DOHH2 (cell line): ENCODE measurements at regions not wholly inside any gene's neighbourhood (a gene's known extent, or its start where the extent isn't known, plus 50 kb on each side); places are given as distances from the start of the nearest gene placed in this dataset.

ENCODE experiments used
- H3F3A ChIP-seq: fragments of 200-600 bp; sonication (generic), shearing (Covaris generic); 2 replicates; pipeline ENCODE4 v1.6.0; 2016; ENCODE audit warnings: antibody characterized with exemption, mild to moderate bottlenecking; ENCODE audit not compliant: control insufficient read depth, insufficient read depth
- H3K27ac ChIP-seq: fragments of 200-600 bp; sonication (generic); 2 replicates; pipeline ENCODE4 v1.5.1; 2014; ENCODE audit warnings: low read depth, mild to moderate bottlenecking, low read length, moderate library complexity
- H3K27me3 ChIP-seq: fragments of 200-600 bp; sonication (generic); 2 replicates; pipeline ENCODE4 v1.6.1; 2014; ENCODE audit warnings: mild to moderate bottlenecking, low read length, mixed read lengths; ENCODE audit not compliant: control insufficient read depth
- H3K36me3 ChIP-seq: fragments of 200-600 bp; sonication (generic); 2 replicates; pipeline ENCODE4 v1.6.1; 2014; ENCODE audit warnings: mild to moderate bottlenecking, low read length, moderate library complexity, mixed read lengths; ENCODE audit not compliant: control insufficient read depth
- H3K4me1 ChIP-seq: fragments of 200-600 bp; sonication (generic); 2 replicates; pipeline ENCODE4 v1.6.1; 2014; ENCODE audit warnings: mild to moderate bottlenecking, low read length, mixed read lengths; ENCODE audit not compliant: control insufficient read depth
- H3K4me2 ChIP-seq: fragments of 200-600 bp; sonication (generic); 2 replicates; pipeline ENCODE4 v1.6.0; 2014; ENCODE audit warnings: mild to moderate bottlenecking, low read length, moderate library complexity
- H3K4me3 ChIP-seq: fragments of 200-600 bp; sonication (generic); 2 replicates; pipeline ENCODE4 v1.5.1; 2014; ENCODE audit warnings: mild to moderate bottlenecking, low read length, mixed read lengths
- H3K79me2 ChIP-seq: fragments of 200-600 bp; sonication (generic); 2 replicates; pipeline ENCODE4 v1.6.1; 2014; ENCODE audit warnings: mild to moderate bottlenecking, low read length, mixed read lengths; ENCODE audit not compliant: control insufficient read depth
- H3K9me2 ChIP-seq: fragments of 200-600 bp; sonication (generic); replicated peaks from 2 replicates; pipeline ENCODE4 v1.6.1; 2014; ENCODE audit warnings: mild to moderate bottlenecking, low read length, mixed read lengths; ENCODE audit not compliant: control insufficient read depth
- H3K9me3 ChIP-seq: fragments of 200-600 bp; sonication (generic); 2 replicates; pipeline ENCODE4 v1.6.1; 2014; ENCODE audit warnings: antibody characterized with exemption, low read length, mixed read lengths; ENCODE audit not compliant: control insufficient read depth, insufficient read depth
- H4K20me1 ChIP-seq: fragments of 200-600 bp; sonication (generic); 2 replicates; pipeline ENCODE4 v1.6.0; 2014; ENCODE audit warnings: low read depth, mild to moderate bottlenecking, antibody characterized with exemption, low read length, moderate library complexity; ENCODE audit not compliant: control insufficient read depth, insufficient read depth
- EZH2phosphoT487 ChIP-seq: fragments of 200-600 bp; sonication (generic); IDR thresholded peaks from 2 replicates; pipeline ENCODE4 v1.6.1; 2017; ENCODE audit warnings: borderline replicate concordance, mild to moderate bottlenecking, antibody characterized with exemption, low read length, moderate library complexity, mixed read lengths
- TF ChIP-seq, protein P1 (sequence below): fragments of 200-600 bp; sonication (generic); IDR thresholded peaks from one replicate; pipeline ENCODE4 v1.5.1; 2014; ENCODE audit warnings: antibody characterized with exemption, mild to moderate bottlenecking, low read depth, low read length; ENCODE audit not compliant: poor library complexity, severe bottlenecking

DNA sequence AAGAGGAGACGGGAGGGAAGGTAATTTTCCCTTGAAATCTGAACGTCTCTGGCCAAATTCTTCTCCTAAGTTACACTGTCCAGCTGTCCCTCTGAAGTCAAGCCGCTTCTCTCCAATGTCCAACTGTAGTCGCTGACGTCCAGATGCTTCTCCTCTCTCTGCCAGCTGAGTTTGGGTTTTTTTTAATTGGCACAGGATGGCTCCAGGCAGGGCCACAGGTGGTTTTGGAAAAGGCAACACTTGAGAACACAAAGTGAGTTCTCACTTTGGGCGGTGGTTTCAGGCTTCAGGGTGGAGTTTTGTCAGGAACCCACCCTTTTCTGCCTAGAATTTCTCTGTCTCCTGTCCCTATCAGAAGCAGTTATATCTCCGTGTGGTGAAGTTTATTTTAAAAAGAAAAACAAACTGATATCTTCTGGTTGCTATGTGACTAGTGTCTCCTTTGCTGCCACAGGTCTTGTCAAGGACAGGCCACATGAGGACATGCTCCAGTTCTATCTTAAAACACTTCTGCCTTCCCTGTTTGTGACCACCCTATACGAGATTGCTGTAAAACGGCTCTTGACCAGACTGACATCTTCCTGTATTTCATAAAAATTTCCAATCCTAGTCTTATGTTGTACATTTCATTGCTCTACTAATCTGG lies 472.3 kb upstream of the ADGRL4 start:
- TF ChIP-seq EZH2phosphoT487: no peak
- TF ChIP-seq, protein P1, sequence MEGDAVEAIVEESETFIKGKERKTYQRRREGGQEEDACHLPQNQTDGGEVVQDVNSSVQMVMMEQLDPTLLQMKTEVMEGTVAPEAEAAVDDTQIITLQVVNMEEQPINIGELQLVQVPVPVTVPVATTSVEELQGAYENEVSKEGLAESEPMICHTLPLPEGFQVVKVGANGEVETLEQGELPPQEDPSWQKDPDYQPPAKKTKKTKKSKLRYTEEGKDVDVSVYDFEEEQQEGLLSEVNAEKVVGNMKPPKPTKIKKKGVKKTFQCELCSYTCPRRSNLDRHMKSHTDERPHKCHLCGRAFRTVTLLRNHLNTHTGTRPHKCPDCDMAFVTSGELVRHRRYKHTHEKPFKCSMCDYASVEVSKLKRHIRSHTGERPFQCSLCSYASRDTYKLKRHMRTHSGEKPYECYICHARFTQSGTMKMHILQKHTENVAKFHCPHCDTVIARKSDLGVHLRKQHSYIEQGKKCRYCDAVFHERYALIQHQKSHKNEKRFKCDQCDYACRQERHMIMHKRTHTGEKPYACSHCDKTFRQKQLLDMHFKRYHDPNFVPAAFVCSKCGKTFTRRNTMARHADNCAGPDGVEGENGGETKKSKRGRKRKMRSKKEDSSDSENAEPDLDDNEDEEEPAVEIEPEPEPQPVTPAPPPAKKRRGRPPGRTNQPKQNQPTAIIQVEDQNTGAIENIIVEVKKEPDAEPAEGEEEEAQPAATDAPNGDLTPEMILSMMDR: no peak
- no peaks in the 10 kb centered on the region for H3K9me3 ChIP-seq
- H3K4me2 ChIP-seq: no peak overlapping the region
- no peak overlapping the region for H3K27ac ChIP-seq
- H3K4me1 ChIP-seq: no peaks in the 10 kb centered on the region
- no peaks in the 10 kb centered on the region for H3K79me2 ChIP-seq
- no peaks in the 10 kb centered on the region for H4K20me1 ChIP-seq
- no peak overlapping the region for H3K4me3 ChIP-seq
- H3K9me2 ChIP-seq: no peaks in the 10 kb centered on the region
- H3F3A ChIP-seq: no peaks in the 10 kb centered on the region
- no peaks in the 10 kb centered on the region for H3K27me3 ChIP-seq
- no peaks in the 10 kb centered on the region for H3K36me3 ChIP-seq

DNA sequence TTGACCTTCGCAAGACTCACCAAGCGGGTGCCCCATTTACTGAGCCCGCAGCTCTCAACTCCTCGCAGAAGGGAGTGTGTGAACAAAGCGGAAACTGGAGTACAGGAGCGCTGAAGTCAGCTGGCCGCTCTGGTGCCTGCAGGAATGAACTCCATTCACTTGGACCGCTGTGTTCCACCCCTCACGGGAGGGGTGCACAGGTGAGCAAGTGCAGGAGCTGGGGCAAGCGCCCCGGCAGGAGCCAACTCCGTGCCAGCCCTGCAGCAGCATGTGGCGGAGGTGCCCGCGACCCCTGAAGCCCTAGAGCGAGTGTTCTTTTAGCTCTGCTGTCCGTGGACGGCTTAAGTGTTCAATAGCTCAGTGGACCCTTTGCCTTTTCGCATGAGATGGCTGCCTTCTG lies 471.6 kb upstream of the ADGRL4 start:
- Histone ChIP-seq H3K36me3 (no peaks in the 10 kb centered on the region), H3K4me1 (no peaks in the 10 kb centered on the region), H3K27me3 (no peaks in the 10 kb centered on the region), H3K79me2 (no peaks in the 10 kb centered on the region), H3K9me3 (no peaks in the 10 kb centered on the region), H3K4me2 (no peak overlapping the region), H3K4me3 (no peak overlapping the region), H4K20me1 (no peaks in the 10 kb centered on the region), H3K9me2 (no peaks in the 10 kb centered on the region), H3K27ac (no peak overlapping the region), H3F3A (no peaks in the 10 kb centered on the region)
- TF ChIP-seq, protein P1: no peak
- TF ChIP-seq EZH2phosphoT487: no peak

DNA sequence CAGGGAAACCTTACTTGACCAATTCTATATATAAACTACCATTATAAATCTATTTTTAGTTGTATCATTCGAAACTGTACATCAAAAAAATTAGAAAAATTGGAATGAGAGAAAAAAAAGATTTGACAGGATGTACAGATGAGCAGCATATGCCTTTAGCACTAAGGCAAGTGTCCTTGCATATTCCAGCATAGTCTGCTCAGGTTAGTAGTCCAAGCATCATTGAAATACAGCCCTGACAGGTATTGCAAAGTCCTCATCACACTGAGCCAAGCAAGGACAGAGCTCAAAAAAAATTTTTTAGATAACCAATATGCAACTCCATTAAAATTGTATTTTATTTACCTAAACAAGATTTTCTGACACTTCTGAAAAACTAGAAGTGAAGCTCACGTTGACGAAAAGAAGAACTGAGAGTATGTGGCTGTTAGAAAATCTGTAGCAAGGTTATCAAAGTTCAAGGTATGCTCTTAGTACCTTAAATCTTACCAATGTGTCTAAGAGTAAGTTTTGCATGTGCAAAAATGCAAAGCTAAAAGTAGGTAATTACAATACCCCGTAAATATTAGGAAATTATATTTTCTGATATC lies 465.6 kb upstream of the ADGRL4 start:
- no peaks in the 10 kb centered on the region for H4K20me1 ChIP-seq
- H3K4me2 ChIP-seq: no peak overlapping the region
- TF ChIP-seq, protein P1: no peak
- TF ChIP-seq EZH2phosphoT487: no peak
- no peaks in the 10 kb centered on the region for H3K36me3 ChIP-seq
- no peaks in the 10 kb centered on the region; the same call in 1 of the 2 replicates for H3K9me2 ChIP-seq
- H3K4me3 ChIP-seq: no peak overlapping the region
- H3K79me2 ChIP-seq: no peaks in the 10 kb centered on the region
- no peaks in the 10 kb centered on the region for H3F3A ChIP-seq
- no peaks in the 10 kb centered on the region for H3K4me1 ChIP-seq
- H3K9me3 ChIP-seq: no peaks in the 10 kb centered on the region
- no peaks in the 10 kb centered on the region for H3K27me3 ChIP-seq
- H3K27ac ChIP-seq: no peak overlapping the region
